CD4-positive, alpha-beta T cell treated with Interleukin-10 for 1 hour (primary cell): ENCODE measurements at regions not wholly inside any gene's neighbourhood (a gene's known extent, or its start where the extent isn't known, plus 50 kb on each side); places are given as distances from the start of the nearest gene placed in this dataset.

Experiments used
- DNase-seq: peaks from one replicate; pipeline ENCODE4 v3.0.0-alpha.2; 2020

DNA sequence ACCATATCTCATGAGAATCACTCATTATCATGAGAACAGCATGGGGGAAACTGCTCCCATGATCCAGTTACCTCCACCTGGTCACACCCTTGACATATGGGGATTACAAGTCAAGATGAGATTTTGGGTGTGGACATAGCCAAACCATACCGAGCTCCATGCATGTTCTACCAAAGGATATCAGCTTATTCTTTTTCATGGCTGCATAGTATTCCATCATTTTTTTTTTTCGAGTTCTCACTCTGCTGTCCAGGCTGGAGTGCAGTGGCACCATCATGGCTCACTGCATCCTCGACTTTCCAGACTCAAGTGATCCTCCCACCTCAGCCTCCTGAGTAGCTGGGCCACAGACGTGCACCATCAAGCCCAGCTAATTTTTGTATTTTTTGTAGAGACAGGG, 668.3 kb downstream of the GATA3 start:
- DNase-seq = no peak

DNA sequence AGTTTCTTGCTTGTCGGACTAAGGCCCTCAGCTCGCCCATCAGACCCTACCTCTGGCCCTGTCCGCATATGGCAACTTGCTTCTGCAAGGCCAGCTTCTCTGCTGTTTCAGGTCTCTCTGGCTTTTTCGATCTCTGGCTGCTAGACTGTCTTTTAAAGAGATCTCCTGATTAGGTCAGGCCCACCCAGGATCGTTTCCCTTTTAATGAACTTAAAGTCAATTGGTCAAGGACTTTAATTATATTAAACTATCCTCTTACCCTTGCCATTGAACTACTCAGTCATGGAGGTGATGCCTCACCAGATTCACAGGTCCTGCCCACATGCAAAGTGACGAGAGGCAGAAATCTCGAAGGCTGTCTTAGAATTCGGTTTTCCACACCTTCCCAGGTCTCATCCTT, 670.9 kb downstream of the GATA3 start:
- no peak for DNase-seq

- DNase-seq = no peak
These were observed 671.7 kb downstream of the GATA3 start for GRCh38 chr10:8726084-8726778.

GRCh38 chr10:8726779-8727084, 672.2 kb downstream of the GATA3 start:
- no peak for DNase-seq

DNA sequence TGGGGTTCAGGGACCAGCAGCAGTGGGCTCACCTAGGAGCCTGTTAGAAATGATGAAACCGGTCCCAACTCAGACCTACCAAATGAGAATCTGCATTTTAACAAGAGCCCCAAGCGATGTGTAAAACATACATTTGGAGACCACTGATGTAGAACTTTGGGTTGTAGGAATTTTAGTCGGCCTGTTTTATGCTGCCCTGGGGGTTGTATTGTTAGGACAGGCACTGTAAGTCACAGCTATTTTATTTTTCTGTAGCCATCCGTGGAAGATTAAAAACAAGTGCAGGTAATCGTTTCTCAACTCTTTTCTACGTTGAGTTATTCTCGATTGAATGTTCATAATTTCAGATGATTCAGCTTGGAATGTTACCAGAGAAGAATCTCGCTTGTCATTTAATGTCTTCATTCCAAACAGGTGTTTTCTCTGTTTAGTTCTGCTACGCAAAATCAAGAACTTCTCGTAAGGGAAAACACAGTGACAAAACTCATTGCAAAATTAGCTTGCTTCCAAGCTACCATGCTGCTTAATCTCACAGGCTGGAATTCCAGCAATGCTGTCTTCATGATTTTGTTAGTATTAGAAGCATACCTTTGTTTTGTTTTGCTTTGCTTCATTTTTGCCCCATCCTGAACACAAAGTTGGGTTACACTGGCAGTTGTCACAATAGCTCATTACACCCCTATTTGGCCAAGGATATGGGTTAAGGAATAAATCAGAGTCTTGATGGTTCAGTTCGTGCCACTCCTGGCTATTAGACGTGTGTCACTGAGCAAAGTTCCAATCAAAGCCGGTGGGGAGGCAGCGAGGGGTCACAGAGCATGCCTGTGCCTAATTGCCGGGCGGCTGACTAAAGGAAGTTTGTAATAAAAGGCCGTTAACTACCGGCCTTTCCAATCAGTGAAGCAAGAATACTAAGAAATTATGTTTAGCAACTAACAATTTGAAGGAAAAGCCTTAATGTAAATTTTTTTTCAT, 676.9 kb downstream of the GATA3 start:
- DNase-seq = no peak

GRCh38 chr10:8738987-8739386, 684.5 kb downstream of the GATA3 start:
- no peak for DNase-seq

DNA sequence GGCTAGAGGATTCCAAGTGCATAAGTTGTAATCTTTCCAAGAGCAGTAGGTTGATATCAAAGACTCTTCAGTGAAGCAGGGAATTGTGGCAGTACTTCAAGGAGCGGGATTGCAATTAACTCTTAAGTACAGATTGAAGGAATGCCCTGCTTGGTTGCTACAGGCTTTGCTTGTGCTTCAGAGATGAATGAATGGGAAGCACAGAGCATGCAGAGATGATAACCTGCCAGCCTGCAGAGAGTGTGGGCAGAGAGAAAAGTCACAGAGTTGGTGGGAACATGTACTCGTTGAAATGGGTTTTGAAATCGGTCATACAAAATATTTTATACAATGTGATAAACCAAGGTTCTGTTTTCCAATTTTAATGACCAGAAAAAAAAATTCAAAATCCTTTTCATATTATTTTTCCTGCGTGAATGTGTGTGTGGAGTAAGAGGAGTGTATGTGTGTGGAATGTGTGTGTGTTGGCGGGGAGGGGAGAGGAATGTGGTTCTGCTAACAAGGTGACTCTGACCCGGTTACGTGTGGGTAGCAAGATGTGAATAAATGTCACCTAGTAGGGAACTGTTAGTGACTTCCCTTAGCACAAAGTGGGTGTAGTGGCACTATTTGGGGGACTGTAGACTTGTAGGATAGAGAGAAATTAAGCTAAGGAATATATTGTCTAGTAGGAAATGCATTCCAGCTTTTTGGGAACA, 697.8 kb downstream of the GATA3 start:
- no peak for DNase-seq

DNA sequence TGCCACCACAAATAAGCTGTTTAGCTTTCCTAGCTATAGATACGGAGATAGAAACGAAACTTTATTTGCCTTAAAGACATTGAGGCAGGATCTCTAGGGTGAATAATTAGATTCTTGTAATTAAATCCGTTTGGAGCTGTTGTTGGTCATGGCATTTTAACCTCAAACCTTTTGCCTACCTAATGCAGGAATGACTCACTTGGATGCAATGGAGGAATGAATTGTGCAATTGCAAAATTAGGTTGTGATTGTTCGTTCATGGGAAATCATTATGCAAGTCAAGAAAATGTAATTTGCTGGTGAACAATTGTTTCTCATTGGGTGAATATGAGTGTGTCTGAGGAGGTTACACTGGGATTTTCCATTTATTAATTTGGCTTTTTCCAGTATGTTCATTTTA, 703.5 kb downstream of the GATA3 start:
- DNase-seq = no peak

GRCh38 chr10:8766899-8767298, 712.4 kb downstream of the GATA3 start:
- DNase-seq = no peak

GRCh38 chr10:8767591-8767990, 713.1 kb downstream of the GATA3 start:
- DNase-seq = peak; percentile 21

DNA sequence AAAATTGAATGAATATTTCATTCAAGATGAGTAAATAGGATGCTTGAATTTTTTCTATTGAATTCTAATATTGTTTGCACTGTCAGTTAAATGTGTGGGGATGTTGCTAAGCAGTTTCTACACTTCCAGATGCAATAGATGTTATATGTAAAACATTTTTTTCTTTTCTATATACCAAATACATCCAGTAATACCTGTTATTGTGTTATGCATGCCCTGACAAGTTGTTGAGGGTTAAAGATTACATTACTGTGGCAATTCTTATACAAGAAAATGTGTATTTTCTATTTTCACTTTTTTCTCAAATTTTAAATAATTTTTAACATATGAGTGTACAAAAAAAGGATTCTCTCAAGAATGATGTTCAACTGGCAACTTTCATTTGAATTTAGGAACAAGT, 713.9 kb downstream of the GATA3 start:
- DNase-seq = no peak

- no peak for DNase-seq
These were observed 714.4 kb downstream of the GATA3 start for GRCh38 chr10:8768852-8769251.

DNA sequence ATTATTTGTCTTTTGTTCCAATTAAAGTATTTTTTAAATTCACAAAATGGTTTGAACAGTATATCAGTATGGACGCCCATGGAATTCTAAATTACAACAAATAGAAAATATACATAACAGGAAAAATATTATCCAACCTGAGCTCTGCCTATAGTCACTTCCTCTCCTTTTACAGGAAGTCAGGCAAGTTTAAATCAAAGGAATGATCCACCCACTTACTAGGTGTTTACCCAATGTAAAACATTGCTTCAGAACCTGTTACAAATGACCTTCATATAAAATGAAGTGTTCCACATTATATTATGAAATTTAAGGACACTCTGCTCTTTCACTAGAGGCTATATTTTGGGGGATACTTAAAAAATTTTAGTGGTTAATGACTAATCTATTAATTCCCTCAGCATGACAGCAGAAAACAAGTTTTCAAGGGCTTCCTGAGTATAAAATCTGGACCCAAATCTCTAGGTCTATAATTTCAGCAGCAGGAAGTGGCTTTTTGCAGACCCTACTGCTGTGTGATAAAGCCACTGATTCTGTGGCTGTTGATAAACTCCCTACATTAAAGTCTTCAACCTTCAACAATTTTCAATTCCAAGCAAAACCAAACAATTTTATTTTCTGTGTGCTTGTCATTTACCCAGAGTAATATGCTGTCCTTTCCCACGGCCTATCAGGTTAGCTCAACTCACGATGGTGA, 722.6 kb downstream of the GATA3 start:
- peak; percentile 5 for DNase-seq

- no peak for DNase-seq
These were observed 724.2 kb downstream of the GATA3 start for GRCh38 chr10:8778713-8779112.

GRCh38 chr10:8787649-8788048, 733.2 kb downstream of the GATA3 start:
- no peak for DNase-seq

GRCh38 chr10:8790390-8790789, 735.9 kb downstream of the GATA3 start:
- DNase-seq = no peak

- DNase-seq = no peak
These were observed 740.4 kb downstream of the GATA3 start for GRCh38 chr10:8794860-8795259.

- no peak for DNase-seq
These were observed 745.9 kb downstream of the GATA3 start for GRCh38 chr10:8800426-8800825.

DNA sequence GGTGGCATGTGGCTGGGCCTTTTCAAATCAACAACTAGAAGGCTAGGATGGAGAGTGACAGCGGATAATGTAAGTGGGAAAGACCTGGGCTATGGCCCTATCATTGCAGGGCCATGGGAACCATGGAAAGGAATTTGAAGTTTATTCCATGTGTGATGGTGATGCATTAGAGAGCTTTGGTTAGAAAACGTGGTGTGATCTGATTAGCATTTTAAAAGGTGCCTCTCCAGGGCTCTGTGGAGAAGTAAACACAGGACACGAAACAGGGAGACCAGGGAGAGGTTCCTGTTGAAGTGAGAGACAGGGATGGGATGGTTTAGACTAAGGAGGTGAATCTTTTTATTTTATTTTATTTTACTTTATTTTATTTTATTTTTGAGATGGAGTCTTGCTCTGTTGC, 749.5 kb downstream of the GATA3 start:
- DNase-seq = no peak

- DNase-seq = no peak
These were observed 756.2 kb downstream of the GATA3 start for GRCh38 chr10:8810677-8811076.

DNA sequence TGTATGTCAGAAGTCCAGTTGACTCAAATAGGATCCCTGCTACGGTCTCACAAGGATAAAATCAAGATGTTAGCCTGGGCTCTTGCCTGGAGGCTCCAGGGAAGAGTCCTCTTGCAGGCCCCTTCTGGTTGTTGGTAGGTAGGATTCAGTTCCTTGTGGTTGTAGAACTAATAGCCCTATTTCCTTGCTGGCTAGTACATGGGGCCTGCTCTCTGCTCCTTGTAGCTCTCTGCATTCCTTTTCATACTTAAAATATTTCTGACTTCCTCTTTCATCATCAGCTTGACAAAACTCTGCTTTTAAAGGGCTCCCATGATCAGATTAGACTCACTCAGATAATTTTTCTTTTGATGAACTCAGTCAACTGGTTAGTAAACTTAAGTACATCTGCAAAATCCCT, 756.7 kb downstream of the GATA3 start:
- DNase-seq = no peak

GRCh38 chr10:8815969-8816368, 761.5 kb downstream of the GATA3 start:
- no peak for DNase-seq

DNA sequence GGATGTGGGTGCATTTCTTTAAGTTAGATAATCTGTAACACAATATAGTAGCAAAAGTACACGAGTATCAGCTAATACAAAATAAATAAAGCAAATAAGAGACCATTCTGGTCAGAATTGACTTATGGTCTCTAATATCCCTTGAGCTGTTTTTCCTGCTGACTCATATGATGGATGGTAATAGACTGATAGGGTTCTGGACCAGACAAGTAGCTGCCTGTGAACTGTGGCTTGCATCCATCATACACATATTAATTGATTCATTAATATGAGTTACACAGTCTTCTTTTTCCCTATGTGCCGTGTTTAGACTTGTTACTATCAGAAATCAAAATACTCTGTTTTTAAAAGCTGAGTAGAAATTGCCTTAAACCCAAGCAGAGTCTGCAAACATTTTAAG, 762.8 kb downstream of the GATA3 start:
- no peak for DNase-seq
